HEK293 (cell line): ENCODE measurements at regions not wholly inside any gene's neighbourhood (a gene's known extent, or its start where the extent isn't known, plus 50 kb on each side); places are given as distances from the start of the nearest gene placed in this dataset.
A peak's percentile ranks its signal among the peaks of the same experiment; 100 is the strongest.

ENCODE experiments used
- CTCF ChIA-PET: fragments of 350-600 bp; formaldehyde crosslinking; extraction: SDS; loops from one replicate; lab custom pipeline; 2021; ENCODE audit warnings: antibody characterized with exemption; lab: Yijun Ruan, JAX
- POLR2A ChIA-PET: fragments of 300-600 bp; formaldehyde crosslinking; extraction: SDS; loops from one replicate; lab custom pipeline; 2020; ENCODE audit warnings: antibody characterized with exemption, inconsistent platforms; lab: Yijun Ruan, JAX
- H3K27ac ChIP-seq: fragments of 200-500 bp; sonication (Bioruptor generic); 2 replicates; pipeline ENCODE4 v1.5.1; 2014; ENCODE audit warnings: low read depth, low read length, control low read depth, inconsistent platforms; ENCODE audit errors: extremely low read depth
- H3K36me3 ChIP-seq, 2 experiments: fragments of 200-500 bp in 1 of 2; sonication (Bioruptor generic) in 1 of 2; 1 replicate in 1 of 2; 2 replicates in 1 of 2; pipeline ENCODE4 v1.5.1; 2014 to 2017; ENCODE audit warnings: inconsistent platforms in 2 of 2, low read length in 2 of 2; ENCODE audit not compliant: control insufficient read depth in 2 of 2, insufficient read depth in 1 of 2
- H3K4me1 ChIP-seq: fragments of 200-500 bp; sonication (Bioruptor generic); 2 replicates; pipeline ENCODE4 v1.5.1; 2014; ENCODE audit warnings: mild to moderate bottlenecking, low read length, inconsistent platforms; ENCODE audit not compliant: control insufficient read depth, insufficient read depth
- H3K4me3 ChIP-seq: 2 replicates; pipeline ENCODE4 v1.5.1; 2011; ENCODE audit warnings: low read depth, mild to moderate bottlenecking, control low read depth, low read length, moderate library complexity
- H3K9me3 ChIP-seq: fragments of 200-500 bp; sonication (Bioruptor generic); 2 replicates; pipeline ENCODE4 v1.5.1; 2014; ENCODE audit warnings: low read depth, low read length, inconsistent platforms; ENCODE audit not compliant: control insufficient read depth, insufficient read depth
- ATF2 ChIP-seq: fragments of 450-650 bp; formaldehyde crosslinking; IDR thresholded peaks from 2 replicates; pipeline ENCODE4 v1.5.1; 2016; ENCODE audit warnings: missing biosample characterization, missing genetic modification characterization, low read depth
- MYNN ChIP-seq: fragments of 450-650 bp; formaldehyde crosslinking; IDR thresholded peaks from 2 replicates; pipeline ENCODE4 v1.5.1; 2016; ENCODE audit warnings: missing biosample characterization, missing genetic modification characterization, borderline replicate concordance
- MZF1 ChIP-seq: fragments of 450-650 bp; formaldehyde crosslinking; IDR thresholded peaks from 2 replicates; pipeline ENCODE4 v1.5.1; 2017; ENCODE audit warnings: missing biosample characterization, missing genetic modification characterization, borderline replicate concordance
- PRDM10 ChIP-seq: fragments of 450-650 bp; formaldehyde crosslinking; IDR thresholded peaks from 2 replicates; pipeline ENCODE4 v1.5.1; 2016; ENCODE audit warnings: missing biosample characterization, missing genetic modification characterization
- TCF7L2 ChIP-seq: IDR thresholded peaks from 2 replicates; pipeline ENCODE4 v1.6.1; 2011; ENCODE audit warnings: low read depth, mild to moderate bottlenecking, inconsistent platforms, low read length, moderate library complexity, borderline replicate concordance
- YY2 ChIP-seq: fragments of 450-650 bp; formaldehyde crosslinking; IDR thresholded peaks from 2 replicates; pipeline ENCODE4 v1.5.1; 2016; ENCODE audit warnings: missing biosample characterization, missing genetic modification characterization
- ZNF266 ChIP-seq: fragments of 450-650 bp; formaldehyde crosslinking; IDR thresholded peaks from 2 replicates; pipeline ENCODE4 v1.5.1; 2016; ENCODE audit warnings: missing biosample characterization, missing genetic modification characterization, low read depth
- ZNF302 ChIP-seq: fragments of 450-650 bp; formaldehyde crosslinking; IDR thresholded peaks from 2 replicates; pipeline ENCODE4 v1.5.1; 2016; ENCODE audit warnings: missing biosample characterization, missing genetic modification characterization, low read depth
- ZNF37A ChIP-seq: fragments of 450-650 bp; IDR thresholded peaks from 2 replicates; pipeline ENCODE4 v1.5.1; 2018; ENCODE audit warnings: missing biosample characterization, missing genetic modification characterization
- ZNF473 ChIP-seq: fragments of 450-650 bp; formaldehyde crosslinking; IDR thresholded peaks from 2 replicates; pipeline ENCODE4 v1.5.1; 2017; ENCODE audit warnings: missing biosample characterization, missing genetic modification characterization
- ZNF529 ChIP-seq: fragments of 450-650 bp; formaldehyde crosslinking; IDR thresholded peaks from 2 replicates; pipeline ENCODE4 v1.5.1; 2017; ENCODE audit warnings: missing genetic modification characterization, missing biosample characterization; ENCODE audit not compliant: insufficient replicate concordance
- ZNF843 ChIP-seq: fragments of 450-650 bp; formaldehyde crosslinking; IDR thresholded peaks from 2 replicates; pipeline ENCODE4 v1.5.1; 2016; ENCODE audit warnings: missing biosample characterization, missing genetic modification characterization
- ZSCAN30 ChIP-seq: fragments of 450-650 bp; IDR thresholded peaks from 2 replicates; pipeline ENCODE4 v1.5.1; 2018; ENCODE audit warnings: missing biosample characterization, mild to moderate bottlenecking, missing genetic modification characterization, moderate library complexity

- Histone ChIP-seq H3K36me3 (no peaks in the 10 kb centered on the region), H3K4me3 (no peak overlapping the region), H3K4me1 (no peaks in the 10 kb centered on the region), H3K9me3 (no peaks in the 10 kb centered on the region), H3K27ac (no peak overlapping the region)
- TF ChIP-seq ZSCAN30 (tag by site-specific recombination) (no peak), ZNF529 (tag by site-specific recombination) (peak; percentile 98)
- ChIA-PET POLR2A (no interaction called here), CTCF (no interaction called here)
These were observed 79.9 kb upstream of the SLC25A26 start for GRCh38 chr3:66140743-66141372.

GRCh38 chr3:66140106-66140505 lies 80.7 kb upstream of the SLC25A26 start:
- Histone ChIP-seq H3K27ac (no peak overlapping the region), H3K9me3 (no peaks in the 10 kb centered on the region), H3K4me3 (no peak overlapping the region), H3K4me1 (no peaks in the 10 kb centered on the region), H3K36me3 (no peaks in the 10 kb centered on the region)
- POLR2A ChIA-PET: no interaction called here
- CTCF ChIA-PET: no interaction called here
- no peak for TF ChIP-seq ZNF843
- no peak for TF ChIP-seq ZNF37A (tag by site-specific recombination)
- TF ChIP-seq YY2 (tag by site-specific recombination): no peak
- TF ChIP-seq ZNF266 (tag by site-specific recombination): no peak

- POLR2A ChIA-PET: no interaction called here
These were observed 81.4 kb upstream of the SLC25A26 start for GRCh38 chr3:66139415-66139814.

More at GRCh38 chr3:66139415-66139814, 81.4 kb upstream of the SLC25A26 start:
- H3K4me3 ChIP-seq: no peak overlapping the region
- H3K27ac ChIP-seq: no peak overlapping the region
- H3K4me1 ChIP-seq: no peaks in the 10 kb centered on the region
- no peaks in the 10 kb centered on the region for H3K36me3 ChIP-seq
- no peaks in the 10 kb centered on the region for H3K9me3 ChIP-seq
- no peak for TF ChIP-seq MYNN (tag by site-specific recombination)
- no peak for TF ChIP-seq ZNF473 (tag by site-specific recombination)
- TF ChIP-seq PRDM10 (tag by site-specific recombination): no peak
- no peak for TF ChIP-seq MZF1 (tag by site-specific recombination)
- 0 out of 2 replicates have a peak, but pooled peaks have one; percentile 20 for TF ChIP-seq TCF7L2
- TF ChIP-seq ATF2: no peak
- no peak for TF ChIP-seq ZNF302 (tag by site-specific recombination)
- CTCF ChIA-PET: interaction anchor here (0.6 to 1.0 kb wide), 6 partner anchors 33 to 1638 kb away, joined by 3 to 4 read pairs (median 3); no protein-coding TSS in a partner anchor
